ENCODE measurements at regions not wholly inside any gene's neighbourhood (a gene's known extent, or its start where the extent isn't known, plus 50 kb on each side); places are given as distances from the start of the nearest gene placed in this dataset.
"Not testable (repeated sequence)": the region's sequence is repeated elsewhere in the genome, so short reads cannot be mapped to it uniquely, and the experiment has no call there.

DNA sequence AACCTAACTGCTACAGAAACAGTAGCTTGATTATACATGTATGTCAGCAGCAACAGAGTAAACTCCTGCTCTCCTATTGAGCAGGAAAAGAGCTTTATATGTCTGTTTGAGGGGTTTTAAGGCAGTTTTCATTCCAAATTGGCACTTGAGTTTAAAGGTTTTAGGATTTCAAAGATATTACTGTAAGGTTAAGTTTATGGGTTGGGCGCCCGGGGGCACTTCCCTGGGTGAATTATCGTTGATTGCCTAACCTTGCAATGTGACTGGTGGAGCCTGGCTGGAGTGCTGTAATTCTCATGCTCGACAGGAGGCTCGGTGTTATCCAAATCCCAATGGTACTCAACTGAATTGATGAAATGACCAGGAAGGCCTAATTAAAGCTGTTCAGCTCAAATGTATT is 1586.1 kb downstream of the OLFM4 start:
- WGBS, 2 donors = 80% methylated on average over 5 of the region's 5 CpGs
- ATAC-seq (ENCODE audit: low FRiP score in 2 of 2) = no peak
- DNase-seq = no peak

GRCh38 chr13:54626504-54626903 is 1597.9 kb downstream of the OLFM4 start:
- not testable (repeated sequence) for ATAC-seq (ENCODE audit: low FRiP score in 2 of 2); H3K4me3 ChIP-seq; H3K27ac ChIP-seq; H3K36me3 ChIP-seq; H3K9me3 ChIP-seq; H3K4me1 ChIP-seq; DNase-seq; H3K27me3 ChIP-seq
- WGBS, 2 donors = 97 to 100% methylated on average over 1 of the region's 1 CpG

More for the DNA sequence above, 1586.1 kb downstream of the OLFM4 start:
- Histone ChIP-seq H3K9me3 (no peaks in the 10 kb centered on the region), H3K27me3 (no peaks in the 10 kb centered on the region), H3K36me3 (no peaks in the 10 kb centered on the region), H3K4me1 (no peaks in the 10 kb centered on the region), H3K4me3 (no peak overlapping the region), H3K27ac (no peak overlapping the region)
- no peak for TF ChIP-seq EP300 (IDR thresholded peaks at IDR 0.05)
- TF ChIP-seq POLR2A (IDR thresholded peaks at IDR 0.05) = no peak
- no peak for TF ChIP-seq POLR2AphosphoS5 (IDR thresholded peaks at IDR 0.05)
- TF ChIP-seq, protein P1, sequence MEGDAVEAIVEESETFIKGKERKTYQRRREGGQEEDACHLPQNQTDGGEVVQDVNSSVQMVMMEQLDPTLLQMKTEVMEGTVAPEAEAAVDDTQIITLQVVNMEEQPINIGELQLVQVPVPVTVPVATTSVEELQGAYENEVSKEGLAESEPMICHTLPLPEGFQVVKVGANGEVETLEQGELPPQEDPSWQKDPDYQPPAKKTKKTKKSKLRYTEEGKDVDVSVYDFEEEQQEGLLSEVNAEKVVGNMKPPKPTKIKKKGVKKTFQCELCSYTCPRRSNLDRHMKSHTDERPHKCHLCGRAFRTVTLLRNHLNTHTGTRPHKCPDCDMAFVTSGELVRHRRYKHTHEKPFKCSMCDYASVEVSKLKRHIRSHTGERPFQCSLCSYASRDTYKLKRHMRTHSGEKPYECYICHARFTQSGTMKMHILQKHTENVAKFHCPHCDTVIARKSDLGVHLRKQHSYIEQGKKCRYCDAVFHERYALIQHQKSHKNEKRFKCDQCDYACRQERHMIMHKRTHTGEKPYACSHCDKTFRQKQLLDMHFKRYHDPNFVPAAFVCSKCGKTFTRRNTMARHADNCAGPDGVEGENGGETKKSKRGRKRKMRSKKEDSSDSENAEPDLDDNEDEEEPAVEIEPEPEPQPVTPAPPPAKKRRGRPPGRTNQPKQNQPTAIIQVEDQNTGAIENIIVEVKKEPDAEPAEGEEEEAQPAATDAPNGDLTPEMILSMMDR (IDR thresholded peaks at IDR 0.05) = no peak

DNA sequence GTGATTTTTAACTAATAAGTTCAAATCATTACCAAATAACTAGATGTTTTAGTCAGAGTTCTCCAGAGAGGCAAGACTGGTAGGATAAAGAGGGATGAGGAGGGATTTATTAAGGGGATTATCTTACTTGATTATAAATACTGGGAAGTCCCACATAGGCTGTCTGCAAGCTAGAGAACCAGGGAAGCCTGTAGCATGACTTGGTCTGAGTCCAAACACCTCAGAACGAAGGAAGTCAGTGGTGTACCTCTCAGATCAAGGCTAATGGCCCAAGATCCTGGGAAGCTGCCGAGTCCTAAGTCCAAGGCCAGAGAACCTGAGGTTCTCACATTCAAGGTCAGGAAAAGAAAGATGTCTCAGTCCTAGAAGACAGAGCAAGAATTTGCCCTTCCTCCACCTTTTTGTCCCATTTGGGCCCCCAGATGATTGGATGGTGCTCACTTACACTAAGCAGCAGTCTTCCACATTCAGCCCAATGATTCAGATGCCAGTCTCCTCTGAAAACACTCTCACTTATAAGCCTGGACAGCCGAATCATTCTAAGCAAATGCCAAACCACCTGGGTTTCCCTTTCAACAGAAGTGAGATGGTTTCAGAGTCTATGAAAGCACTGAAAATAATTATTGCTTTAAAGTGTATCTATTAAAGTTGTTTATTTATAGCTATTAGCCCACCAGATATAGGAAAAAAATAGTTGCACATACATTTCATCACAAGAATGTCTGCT is 1599.2 kb downstream of the OLFM4 start:
- Histone ChIP-seq H3K36me3 (no peaks in the 10 kb centered on the region), H3K27ac (no peak overlapping the region), H3K9me3 (no peaks in the 10 kb centered on the region), H3K4me3 (no peak overlapping the region), H3K27me3 (no peaks in the 10 kb centered on the region), H3K4me1 (no peaks in the 10 kb centered on the region)
- DNase-seq = no peak
- TF ChIP-seq, protein P1 (IDR thresholded peaks at IDR 0.05) = no peak
- TF ChIP-seq EP300 (IDR thresholded peaks at IDR 0.05) = no peak
- ATAC-seq (ENCODE audit: low FRiP score in 2 of 2) = no peak
- 68 to 86% methylated on average over 2 to 3 of the region's 3 CpGs for WGBS, 2 donors

DNA sequence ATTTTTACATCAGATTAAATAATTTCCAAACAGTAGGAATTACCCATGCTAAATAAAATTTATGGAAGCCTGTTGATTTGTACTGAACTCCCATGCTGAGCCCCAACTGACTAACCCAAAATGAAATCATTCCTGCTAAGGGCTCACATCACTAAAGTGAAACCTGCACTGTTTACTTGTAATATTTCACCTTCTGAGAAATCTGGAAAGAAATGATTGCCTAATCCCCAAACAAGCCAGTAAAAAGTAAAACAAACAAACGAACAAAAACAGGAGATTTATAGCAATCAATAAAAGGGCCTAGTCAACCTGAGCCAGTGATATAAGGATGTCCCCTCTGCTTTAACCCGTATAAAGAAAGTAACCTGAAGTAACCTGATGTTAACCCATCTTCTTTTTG is 1599.8 kb downstream of the OLFM4 start:
- no peaks in the 10 kb centered on the region for H3K9me3 ChIP-seq
- H3K4me1 ChIP-seq = no peaks in the 10 kb centered on the region
- DNase-seq = no peak
- H3K36me3 ChIP-seq = no peaks in the 10 kb centered on the region
- H3K27me3 ChIP-seq = no peaks in the 10 kb centered on the region
- H3K4me3 ChIP-seq = no peak overlapping the region
- TF ChIP-seq, protein P1 (IDR thresholded peaks at IDR 0.05) = no peak
- no peak for TF ChIP-seq EP300 (IDR thresholded peaks at IDR 0.05)
- TF ChIP-seq POLR2AphosphoS5 (IDR thresholded peaks at IDR 0.05) = no peak
- TF ChIP-seq POLR2A (IDR thresholded peaks at IDR 0.05) = no peak
- H3K27ac ChIP-seq = no peak overlapping the region
- ATAC-seq (ENCODE audit: low FRiP score in 2 of 2) = no peak
- 69 to 80% methylated on average over 2 of the region's 2 CpGs for WGBS, 2 donors

DNA sequence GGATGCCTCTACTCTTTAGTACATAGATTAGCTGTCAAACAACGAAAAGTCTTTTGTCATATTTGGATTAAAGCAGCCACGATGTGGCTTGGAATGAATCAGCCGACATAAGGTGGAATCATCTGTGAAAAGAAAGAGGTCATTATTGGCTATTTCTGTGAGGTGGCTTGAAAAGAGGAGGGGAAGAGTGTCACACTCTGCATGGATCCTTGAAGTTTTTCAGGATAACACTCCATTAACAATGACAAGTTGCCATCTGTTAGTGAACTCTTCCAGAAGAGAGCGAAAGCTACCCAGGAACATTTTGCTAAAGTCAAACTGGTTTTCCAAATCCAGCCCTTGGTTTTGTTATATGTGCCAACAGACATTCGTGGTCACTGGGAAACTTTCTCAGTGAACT is 1604.8 kb downstream of the OLFM4 start:
- 41 to 51% methylated on average over 5 of the region's 5 CpGs for WGBS, 2 donors

More for the DNA sequence above, 1604.8 kb downstream of the OLFM4 start:
- no peaks in the 10 kb centered on the region for H3K27me3 ChIP-seq
- H3K4me1 ChIP-seq = no peaks in the 10 kb centered on the region
- no peaks in the 10 kb centered on the region for H3K9me3 ChIP-seq
- no peak overlapping the region for H3K4me3 ChIP-seq
- ATAC-seq (ENCODE audit: low FRiP score in 2 of 2) (no peak), DNase-seq (no peak)
- no peak overlapping the region for H3K27ac ChIP-seq
- H3K36me3 ChIP-seq = no peaks in the 10 kb centered on the region
- TF ChIP-seq, protein P1 (IDR thresholded peaks at IDR 0.05) = no peak
- TF ChIP-seq POLR2A (IDR thresholded peaks at IDR 0.05) = no peak
- TF ChIP-seq POLR2AphosphoS5 (IDR thresholded peaks at IDR 0.05) = no peak
- TF ChIP-seq EP300 (IDR thresholded peaks at IDR 0.05) = no peak
